ENCODE measurements at regions not wholly inside any gene's neighbourhood (a gene's known extent, or its start where the extent isn't known, plus 50 kb on each side); places are given as distances from the start of the nearest gene placed in this dataset.

GRCh38 chr3:89698208-89698830 lies 590.9 kb downstream of the EPHA3 start:
- no peak for DNase-seq (ENCODE audit: low read depth, low spot score)
- CTCF ChIA-PET: no interaction called here
- TF ChIP-seq, protein P1, sequence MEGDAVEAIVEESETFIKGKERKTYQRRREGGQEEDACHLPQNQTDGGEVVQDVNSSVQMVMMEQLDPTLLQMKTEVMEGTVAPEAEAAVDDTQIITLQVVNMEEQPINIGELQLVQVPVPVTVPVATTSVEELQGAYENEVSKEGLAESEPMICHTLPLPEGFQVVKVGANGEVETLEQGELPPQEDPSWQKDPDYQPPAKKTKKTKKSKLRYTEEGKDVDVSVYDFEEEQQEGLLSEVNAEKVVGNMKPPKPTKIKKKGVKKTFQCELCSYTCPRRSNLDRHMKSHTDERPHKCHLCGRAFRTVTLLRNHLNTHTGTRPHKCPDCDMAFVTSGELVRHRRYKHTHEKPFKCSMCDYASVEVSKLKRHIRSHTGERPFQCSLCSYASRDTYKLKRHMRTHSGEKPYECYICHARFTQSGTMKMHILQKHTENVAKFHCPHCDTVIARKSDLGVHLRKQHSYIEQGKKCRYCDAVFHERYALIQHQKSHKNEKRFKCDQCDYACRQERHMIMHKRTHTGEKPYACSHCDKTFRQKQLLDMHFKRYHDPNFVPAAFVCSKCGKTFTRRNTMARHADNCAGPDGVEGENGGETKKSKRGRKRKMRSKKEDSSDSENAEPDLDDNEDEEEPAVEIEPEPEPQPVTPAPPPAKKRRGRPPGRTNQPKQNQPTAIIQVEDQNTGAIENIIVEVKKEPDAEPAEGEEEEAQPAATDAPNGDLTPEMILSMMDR (IDR thresholded peaks at IDR 0.05; ENCODE audit: low read depth, low read length): no peak
- no peaks in the 10 kb centered on the region for H3K27me3 ChIP-seq (ENCODE audit: control insufficient read depth, insufficient read depth, low read length)
- H3K4me3 ChIP-seq (ENCODE audit: low read depth, low read length): no peak overlapping the region
- no peaks in the 10 kb centered on the region for H3K9me3 ChIP-seq (ENCODE audit: control insufficient read depth, insufficient read depth, low read length)
- POLR2A ChIA-PET: no interaction called here
- no peak overlapping the region for H3K27ac ChIP-seq (ENCODE audit: low read depth, low read length)

DNA sequence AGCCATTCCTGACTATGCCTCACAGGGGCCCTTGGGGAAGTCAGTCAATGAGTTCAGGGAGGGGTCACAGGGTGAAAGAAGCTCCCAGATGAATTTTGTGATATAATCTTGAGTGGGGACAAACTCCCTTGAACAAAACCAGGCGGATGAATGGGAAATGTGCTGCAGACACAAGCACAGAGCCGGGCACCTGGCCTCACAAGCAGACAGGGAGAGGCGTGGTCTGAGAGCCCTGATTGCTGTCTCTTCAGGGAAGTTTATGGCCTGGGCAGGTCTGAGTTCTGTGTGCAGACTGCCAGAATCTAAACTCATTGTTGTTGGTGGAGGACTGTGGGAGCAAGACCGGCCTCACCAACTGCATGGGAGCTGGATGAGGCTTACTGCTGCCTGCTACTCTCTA lies 591.8 kb downstream of the EPHA3 start:
- ChIA-PET CTCF (no interaction called here), POLR2A (no interaction called here)
- Histone ChIP-seq H3K4me3 (ENCODE audit: low read depth, low read length) (no peak overlapping the region), H3K9me3 (ENCODE audit: control insufficient read depth, insufficient read depth, low read length) (peaks cover 3% of the 10 kb centered on the region; the same call in 1 of the 2 replicates), H3K27ac (ENCODE audit: low read depth, low read length) (no peak overlapping the region), H3K27me3 (ENCODE audit: control insufficient read depth, insufficient read depth, low read length) (no peaks in the 10 kb centered on the region)
- DNase-seq (ENCODE audit: low read depth, low spot score): no peak
- TF ChIP-seq, protein P1 (IDR thresholded peaks at IDR 0.05; ENCODE audit: low read depth, low read length): no peak

DNA sequence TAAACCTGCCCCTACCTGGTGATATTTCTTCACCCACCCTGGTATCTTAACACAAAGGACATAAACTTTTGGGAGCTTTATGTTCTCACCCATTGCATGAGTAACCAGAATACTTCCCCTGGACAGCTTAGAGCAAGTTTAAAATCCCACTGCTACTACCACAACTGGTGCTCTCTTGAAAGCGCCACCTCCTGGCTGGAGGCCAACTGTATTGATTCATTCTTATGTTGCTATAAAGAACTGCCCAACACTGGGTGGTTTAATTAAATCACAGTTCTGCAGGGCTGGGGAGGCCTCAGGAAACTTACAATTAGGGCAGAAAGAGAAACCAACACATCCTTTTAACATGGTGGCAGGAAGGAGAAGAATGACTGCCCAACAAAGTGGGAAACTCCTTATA lies 592.4 kb downstream of the EPHA3 start:
- Histone ChIP-seq H3K4me3 (ENCODE audit: low read depth, low read length) (no peak overlapping the region), H3K9me3 (ENCODE audit: control insufficient read depth, insufficient read depth, low read length) (peaks cover 3% of the 10 kb centered on the region; the same call in 1 of the 2 replicates), H3K27me3 (ENCODE audit: control insufficient read depth, insufficient read depth, low read length) (no peaks in the 10 kb centered on the region), H3K27ac (ENCODE audit: low read depth, low read length) (no peak overlapping the region)
- DNase-seq (ENCODE audit: low read depth, low spot score): no peak
- POLR2A ChIA-PET: no interaction called here
- TF ChIP-seq, protein P1 (IDR thresholded peaks at IDR 0.05; ENCODE audit: low read depth, low read length): no peak
- CTCF ChIA-PET: no interaction called here

DNA sequence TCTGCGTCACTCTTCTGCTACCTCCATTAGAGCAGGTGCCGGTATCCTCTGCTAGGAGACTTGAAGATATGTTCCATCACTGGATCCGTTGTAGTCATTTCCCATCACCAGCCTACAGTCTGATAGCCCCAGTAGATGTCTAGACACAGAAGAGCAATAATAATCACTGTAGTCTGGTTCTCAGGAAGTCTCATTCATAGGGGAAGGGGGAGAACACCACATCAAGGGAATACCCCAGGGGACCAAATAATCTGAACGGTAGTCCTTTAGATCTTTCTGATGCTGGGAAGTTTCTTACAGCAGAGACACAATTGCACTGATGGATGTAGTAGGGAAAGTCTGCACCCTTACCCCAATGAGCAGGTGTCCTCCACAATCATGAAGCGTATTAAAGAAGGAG lies 595.0 kb downstream of the EPHA3 start:
- DNase-seq (ENCODE audit: low read depth, low spot score): no peak
- no peak overlapping the region for H3K4me3 ChIP-seq (ENCODE audit: low read depth, low read length)
- TF ChIP-seq, protein P1 (IDR thresholded peaks at IDR 0.05; ENCODE audit: low read depth, low read length): no peak
- H3K27me3 ChIP-seq (ENCODE audit: control insufficient read depth, insufficient read depth, low read length): no peaks in the 10 kb centered on the region
- peaks cover 3% of the 10 kb centered on the region; the same call in 1 of the 2 replicates for H3K9me3 ChIP-seq (ENCODE audit: control insufficient read depth, insufficient read depth, low read length)
- ChIA-PET POLR2A (no interaction called here), CTCF (no interaction called here)
- H3K27ac ChIP-seq (ENCODE audit: low read depth, low read length): no peak overlapping the region

- ChIA-PET CTCF (no interaction called here), POLR2A (no interaction called here)
- H3K4me3 ChIP-seq (ENCODE audit: low read depth, low read length): no peak overlapping the region
- no peak overlapping the region for H3K27ac ChIP-seq (ENCODE audit: low read depth, low read length)
- no peaks in the 10 kb centered on the region for H3K9me3 ChIP-seq (ENCODE audit: control insufficient read depth, insufficient read depth, low read length)
- TF ChIP-seq, protein P1 (IDR thresholded peaks at IDR 0.05; ENCODE audit: low read depth, low read length): no peak
- no peaks in the 10 kb centered on the region for H3K27me3 ChIP-seq (ENCODE audit: control insufficient read depth, insufficient read depth, low read length)
- no peak for DNase-seq (ENCODE audit: low read depth, low spot score)
Observed at GRCh38 chr3:89713196-89713595, 605.8 kb downstream of the EPHA3 start.
